Neutrophil (primary cell): ENCODE measurements at regions not wholly inside any gene's neighbourhood (a gene's known extent, or its start where the extent isn't known, plus 50 kb on each side); places are given as distances from the start of the nearest gene placed in this dataset.

Experiments used
- H3K27ac ChIP-seq: fragments of 200-600 bp; sonication (generic); 2 replicates; pipeline ENCODE4 v1.5.1; 2016; ENCODE audit warnings: mild to moderate bottlenecking, moderate library complexity
- H3K27me3 ChIP-seq: fragments of 200-600 bp; sonication (generic); 2 replicates; pipeline ENCODE4 v1.6.0; 2016; ENCODE audit warnings: mild to moderate bottlenecking
- H3K36me3 ChIP-seq: fragments of 200-600 bp; sonication (generic); 2 replicates; pipeline ENCODE4 v1.5.1; 2017
- H3K4me1 ChIP-seq, 2 experiments: fragments of 200-600 bp in 1 of 2; sonication (generic) in 1 of 2; 1 replicate in 1 of 2; 2 replicates in 1 of 2; pipeline versions ENCODE4 v1.5.1 to v1.6.1; 2013 to 2016; ENCODE audit warnings: low read depth in 1 of 2, low read length in 1 of 2, mild to moderate bottlenecking in 1 of 2, moderate library complexity in 1 of 2; ENCODE audit not compliant: control insufficient read depth in 1 of 2, insufficient read depth in 1 of 2
- H3K4me3 ChIP-seq, 2 experiments: fragments of 200-600 bp in 1 of 2; sonication (generic) in 1 of 2; 1 replicate in 1 of 2; 2 replicates in 1 of 2; pipeline ENCODE4 v1.5.1; 2013 to 2016; ENCODE audit warnings: low read depth in 1 of 2, low read length in 1 of 2, mild to moderate bottlenecking in 1 of 2, moderate library complexity in 1 of 2
- H3K9me3 ChIP-seq: fragments of 200-600 bp; sonication (generic); 2 replicates; pipeline ENCODE4 v1.5.1; 2016
- CTCF ChIP-seq: fragments of 200-600 bp; sonication (generic); IDR thresholded peaks from 2 replicates; pipeline ENCODE4 v1.5.1; 2016; ENCODE audit warnings: antibody characterized with exemption

- no peak overlapping the region for H3K27ac ChIP-seq
Observed at GRCh38 chr15:26050984-26051383, 187.9 kb upstream of the ATP10A start.

GRCh38 chr15:26049900-26050657 is 187.0 kb upstream of the ATP10A start:
- H3K27ac ChIP-seq, result no peak overlapping the region
- no peaks in the 10 kb centered on the region for H3K9me3 ChIP-seq
- H3K27me3 ChIP-seq, result no peaks in the 10 kb centered on the region
- H3K4me1 ChIP-seq, result no peaks in the 10 kb centered on the region
- H3K36me3 ChIP-seq, result no peaks in the 10 kb centered on the region
- no peak for TF ChIP-seq CTCF
- no peak overlapping the region for H3K4me3 ChIP-seq

More at GRCh38 chr15:26050984-26051383, 187.9 kb upstream of the ATP10A start:
- Histone ChIP-seq H3K9me3 (no peaks in the 10 kb centered on the region), H3K27me3 (no peaks in the 10 kb centered on the region), H3K4me1 (no peaks in the 10 kb centered on the region), H3K4me3 (no peak overlapping the region), H3K36me3 (no peaks in the 10 kb centered on the region)
- no peak for TF ChIP-seq CTCF

- Histone ChIP-seq H3K9me3 (no peaks in the 10 kb centered on the region), H3K4me3 (no peak overlapping the region), H3K27ac (no peak overlapping the region), H3K27me3 (no peaks in the 10 kb centered on the region), H3K36me3 (no peaks in the 10 kb centered on the region), H3K4me1 (no peaks in the 10 kb centered on the region)
- TF ChIP-seq CTCF, result no peak
Observed at GRCh38 chr15:26048669-26049068, 185.5 kb upstream of the ATP10A start.

GRCh38 chr15:26045516-26045915 is 182.4 kb upstream of the ATP10A start:
- H3K4me1 ChIP-seq, result no peaks in the 10 kb centered on the region
- no peak for TF ChIP-seq CTCF
- H3K4me3 ChIP-seq, result no peak overlapping the region
- no peaks in the 10 kb centered on the region for H3K36me3 ChIP-seq
- no peaks in the 10 kb centered on the region for H3K27me3 ChIP-seq
- H3K9me3 ChIP-seq, result no peaks in the 10 kb centered on the region
- no peak overlapping the region for H3K27ac ChIP-seq

GRCh38 chr15:26043018-26043417 is 179.9 kb upstream of the ATP10A start:
- no peak for TF ChIP-seq CTCF
- Histone ChIP-seq H3K4me1 (no peaks in the 10 kb centered on the region), H3K27me3 (no peaks in the 10 kb centered on the region), H3K36me3 (no peaks in the 10 kb centered on the region), H3K4me3 (no peak overlapping the region), H3K9me3 (no peaks in the 10 kb centered on the region), H3K27ac (no peak overlapping the region)
